ENCODE measurements at regions not wholly inside any gene's neighbourhood (a gene's known extent, or its start where the extent isn't known, plus 50 kb on each side); places are given as distances from the start of the nearest gene placed in this dataset.

- Histone ChIP-seq H3K4me2 (ENCODE audit: insufficient read depth in 1 of 2, low read depth in 2 of 2, low read length in 2 of 2) (no peak overlapping the region), H2BK5ac (ENCODE audit: low read depth, low read length) (peak overlapping the region; percentile 40; the same call in 1 of the 2 replicates), H2AK5ac (ENCODE audit: low read depth, low read length) (0 out of 2 replicates have a peak overlapping the region, but pooled peaks have one; percentile 57), H3K36me3 (ENCODE audit: control insufficient read depth in 2 of 4, insufficient read depth in 4 of 4, low read length in 3 of 4) (no peaks in the 10 kb centered on the region), H3K56ac (replicated peaks; ENCODE audit: insufficient read length, low read depth, low read length) (no peak overlapping the region), H3K9ac (replicated peaks in 1 of 4; ENCODE audit: extremely low read depth in 1 of 4, low read depth in 3 of 4, low read length in 3 of 4) (no peak overlapping the region), H4K20me1 (replicated peaks in 1 of 2; ENCODE audit: control insufficient read depth in 1 of 2, insufficient read depth in 2 of 2, low read length in 2 of 2) (no peaks in the 10 kb centered on the region), H4K8ac (ENCODE audit: extremely low read depth, insufficient read depth, low read length) (no peak overlapping the region), H4K5ac (ENCODE audit: insufficient read length, low read depth, low read length) (no peak overlapping the region), H2BK15ac (ENCODE audit: low read length) (peak overlapping the region; percentile 90; the same call in 1 of the 2 replicates), H4K91ac (replicated peaks; ENCODE audit: insufficient read length, low read length) (peak overlapping the region; percentile 72), H3K27ac (ENCODE audit: low read depth, low read length) (no peak overlapping the region), H3K4me1 (replicated peaks in 1 of 4; ENCODE audit: control insufficient read depth in 3 of 4, insufficient read depth in 4 of 4, low read length in 3 of 4) (peaks cover 0 to 12% (median 3%) of the 10 kb centered on the region in 4 experiments; a peak in 4 of 7 replicates), H3K4me3 (ENCODE audit: extremely low read depth in 1 of 4, insufficient read depth in 2 of 4, low read depth in 3 of 4, low read length in 4 of 4) (no peak overlapping the region), H2BK20ac (ENCODE audit: low read length) (no peak overlapping the region), H3K23me2 (ENCODE audit: low read depth, low read length) (no peaks in the 10 kb centered on the region; the same call in 1 of the 2 replicates), H3K14ac (ENCODE audit: insufficient read length) (no peak overlapping the region), H3K79me1 (ENCODE audit: low read depth, low read length) (no peaks in the 10 kb centered on the region), H3K79me2 (ENCODE audit: control insufficient read depth in 1 of 2, insufficient read depth in 2 of 2, low read length in 2 of 2) (no peaks in the 10 kb centered on the region), H2BK12ac (ENCODE audit: low read depth, low read length) (peak overlapping the region; percentile 96), H3K4ac (replicated peaks; ENCODE audit: insufficient read length, low read depth, low read length) (no peak overlapping the region), H3K27me3 (replicated peaks in 1 of 4; ENCODE audit: control insufficient read depth in 3 of 4, extremely low read depth in 1 of 4, insufficient read depth in 3 of 4, low read length in 3 of 4) (no peaks in the 10 kb centered on the region), H2BK120ac (replicated peaks; ENCODE audit: low read depth, low read length) (no peak overlapping the region), H3K23ac (ENCODE audit: insufficient read length) (no peak overlapping the region), H2AFZ (ENCODE audit: low read length) (0 out of 2 replicates have a peak overlapping the region, but pooled peaks have one; percentile 57), H3K18ac (ENCODE audit: extremely low read depth, low read length) (peak overlapping the region; percentile 56; the same call in 1 of the 2 replicates), H3K9me3 (ENCODE audit: insufficient read depth in 2 of 2, low read depth in 1 of 2, low read length in 1 of 2) (no peaks in the 10 kb centered on the region)
- no peak for FAIRE-seq
- ChIA-PET CTCF (ENCODE audit: partially characterized antibody) (interaction anchor here (1.1 kb wide), 1 partner anchor 33 kb away, joined by 3 read pairs; no protein-coding TSS in a partner anchor), POLR2A (ENCODE audit: partially characterized antibody) (no interaction called here)
- WGBS, 2 experiments (ENCODE audit: extremely low coverage in 1 of 2, insufficient coverage in 1 of 2, insufficient read length in 1 of 2, insufficient replicate concordance in 2 of 2, low coverage in 1 of 2, low lambda C conversion rate in 2 of 2, missing lambda C conversion rate in 1 of 2), result 92% methylated on average over 6 of the region's 6 CpGs; no CpG with 5 or more reads in 1 of the 2 experiments
- no peak for DNase-seq (ENCODE audit: low read depth in 1 of 2, low spot score in 2 of 2)
- no peak for TF ChIP-seq POU5F1 (IDR thresholded peaks at IDR 0.05; ENCODE audit: low read depth, low read length)
- TF ChIP-seq RAD21 (IDR thresholded peaks at IDR 0.05 in 1 of 2, conservative IDR thresholded peaks at IDR 0.05 in 1 of 2; ENCODE audit: low read depth in 2 of 2, low read length in 2 of 2), result no peak
- TF ChIP-seq SAP30 (IDR thresholded peaks at IDR 0.05; ENCODE audit: insufficient read depth, insufficient replicate concordance, low read length), result no peak
- no peak for TF ChIP-seq POLR2AphosphoS5 (IDR thresholded peaks at IDR 0.05; ENCODE audit: low read depth, low read length)
- no peak for TF ChIP-seq CHD1 (IDR thresholded peaks at IDR 0.05; ENCODE audit: low read depth, low read length)
- TF ChIP-seq RFX5 (IDR thresholded peaks at IDR 0.05; ENCODE audit: borderline replicate concordance, low read depth, low read length), result no peak
- TF ChIP-seq KDM4A (IDR thresholded peaks at IDR 0.05; ENCODE audit: low read depth, low read length, severe bottlenecking), result no peak
- TF ChIP-seq, protein P1, sequence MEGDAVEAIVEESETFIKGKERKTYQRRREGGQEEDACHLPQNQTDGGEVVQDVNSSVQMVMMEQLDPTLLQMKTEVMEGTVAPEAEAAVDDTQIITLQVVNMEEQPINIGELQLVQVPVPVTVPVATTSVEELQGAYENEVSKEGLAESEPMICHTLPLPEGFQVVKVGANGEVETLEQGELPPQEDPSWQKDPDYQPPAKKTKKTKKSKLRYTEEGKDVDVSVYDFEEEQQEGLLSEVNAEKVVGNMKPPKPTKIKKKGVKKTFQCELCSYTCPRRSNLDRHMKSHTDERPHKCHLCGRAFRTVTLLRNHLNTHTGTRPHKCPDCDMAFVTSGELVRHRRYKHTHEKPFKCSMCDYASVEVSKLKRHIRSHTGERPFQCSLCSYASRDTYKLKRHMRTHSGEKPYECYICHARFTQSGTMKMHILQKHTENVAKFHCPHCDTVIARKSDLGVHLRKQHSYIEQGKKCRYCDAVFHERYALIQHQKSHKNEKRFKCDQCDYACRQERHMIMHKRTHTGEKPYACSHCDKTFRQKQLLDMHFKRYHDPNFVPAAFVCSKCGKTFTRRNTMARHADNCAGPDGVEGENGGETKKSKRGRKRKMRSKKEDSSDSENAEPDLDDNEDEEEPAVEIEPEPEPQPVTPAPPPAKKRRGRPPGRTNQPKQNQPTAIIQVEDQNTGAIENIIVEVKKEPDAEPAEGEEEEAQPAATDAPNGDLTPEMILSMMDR (IDR thresholded peaks at IDR 0.05; ENCODE audit: control extremely low read depth in 1 of 3, insufficient read depth in 1 of 3, low read depth in 1 of 3, low read length in 3 of 3), result no peak
- no peak for TF ChIP-seq EP300 (IDR thresholded peaks at IDR 0.05; ENCODE audit: borderline replicate concordance in 1 of 2, low read depth in 2 of 2, low read length in 2 of 2)
- TF ChIP-seq SP4 (IDR thresholded peaks at IDR 0.05; ENCODE audit: low read length), result no peak
- no peak for TF ChIP-seq NRF1 (IDR thresholded peaks at IDR 0.05; ENCODE audit: low read depth, low read length)
Measured at GRCh38 chr4:174403177-174403543, 119.1 kb downstream of the HPGD start.
